HCT116 (cell line): ENCODE measurements at regions not wholly inside any gene's neighbourhood (a gene's known extent, or its start where the extent isn't known, plus 50 kb on each side); places are given as distances from the start of the nearest gene placed in this dataset.

Experiments used
- ATAC-seq: fragments of 200-7000 bp; cut with Tn5 transposase; 2 replicates; pipeline ENCODE4 v1.9.1; 2020; ENCODE audit warnings: mild to moderate bottlenecking, moderate library complexity
- BruUV-seq: library from RNA; stranded (reverse); fragments of 400-500 nt; replicated peaks from 2 replicates; lab custom pipeline; 2021; lab: Mats Ljungman, UMichigan
- CTCF ChIA-PET: fragments of 300-600 bp; sonication (Branson Sonifier 250); formaldehyde crosslinking; loops from one replicate; lab custom pipeline; 2021; ENCODE audit warnings: antibody characterized with exemption; lab: Charles Lee
- POLR2A ChIA-PET: fragments of 300-600, 350-600 bp; sonication (Branson Sonifier 250); formaldehyde crosslinking; loops from one replicate; lab custom pipeline; 2021; ENCODE audit warnings: antibody characterized with exemption; lab: Charles Lee
- RAD21 ChIA-PET, 2 experiments: fragments of 300-600 bp; sonication (Branson Sonifier 250); formaldehyde crosslinking; loops; one replicate each; lab custom pipeline; 2023; ENCODE audit warnings: low total read pairs in 2 of 2; ENCODE audit not compliant: uncharacterized antibody in 2 of 2, unreplicated experiment in 2 of 2, low non-redundant PET in 1 of 2; lab: Charles Lee
- DNase-seq: peaks from one replicate; pipeline ENCODE4 v3.0.0-alpha.2; 2010; ENCODE audit warnings: low read depth, low spot score
- H2AFZ ChIP-seq: fragments of 200-600 bp; shearing (Covaris generic), sonication (generic); 2 replicates; pipeline ENCODE4 v1.6.1; 2017; ENCODE audit warnings: low read depth, mixed run types, mixed read lengths, antibody characterized with exemption, low read length; ENCODE audit not compliant: poor library complexity, severe bottlenecking
- H3K27ac ChIP-seq: 2 replicates; pipeline ENCODE4 v1.5.1; 2012; ENCODE audit warnings: low read depth, low read length
- H3K27me3 ChIP-seq: fragments of 200-600 bp; sonication (generic); 2 replicates; pipeline ENCODE4 v1.6.1; 2016; ENCODE audit warnings: mixed run types, low read length, mixed read lengths; ENCODE audit not compliant: insufficient read depth
- H3K36me3 ChIP-seq, 2 experiments: fragments of 200-500 bp in 1 of 2; fragments of 200-600 bp in 1 of 2; sonication (Bioruptor generic) in 1 of 2; sonication (generic) in 1 of 2; 2 replicates each; pipeline versions ENCODE4 v1.5.1 to v1.6.1; 2014 to 2016; ENCODE audit warnings: low read length in 2 of 2, inconsistent platforms in 1 of 2, mixed read lengths in 1 of 2, mixed run types in 1 of 2; ENCODE audit not compliant: insufficient read depth in 2 of 2, control insufficient read depth in 1 of 2
- H3K4me1 ChIP-seq, 2 experiments: fragments of 200-600 bp in 1 of 2; sonication (generic) in 1 of 2; 2 replicates each; pipeline versions ENCODE4 v1.5.1 to v1.6.1; 2012 to 2017; ENCODE audit warnings: low read length in 2 of 2, inconsistent platforms in 1 of 2, mild to moderate bottlenecking in 1 of 2, mixed read lengths in 1 of 2, mixed run types in 1 of 2, moderate library complexity in 1 of 2; ENCODE audit not compliant: insufficient read depth in 2 of 2, control insufficient read depth in 1 of 2
- H3K4me2 ChIP-seq: fragments of 200-600 bp; sonication (generic); 2 replicates; pipeline ENCODE4 v1.6.1; 2017; ENCODE audit warnings: mixed run types, low read length, mixed read lengths
- H3K4me3 ChIP-seq, 2 experiments: fragments of 200-600 bp in 1 of 2; sonication (generic) in 1 of 2; replicated peaks in 1 of 2; 2 replicates each; pipeline ENCODE4 v1.5.1; 2011 to 2016; ENCODE audit warnings: low read length in 2 of 2, control low read depth in 1 of 2, low read depth in 1 of 2, mild to moderate bottlenecking in 1 of 2, mixed read lengths in 1 of 2, mixed run types in 1 of 2
- H3K79me2 ChIP-seq: fragments of 200-600 bp; sonication (generic); 2 replicates; pipeline ENCODE4 v1.6.1; 2017; ENCODE audit warnings: mild to moderate bottlenecking, mixed run types, low read length, moderate library complexity, mixed read lengths; ENCODE audit not compliant: insufficient read depth
- H3K9ac ChIP-seq: fragments of 200-600 bp; sonication (generic); 2 replicates; pipeline ENCODE4 v1.6.1; 2016; ENCODE audit warnings: low read length, mixed read lengths
- H3K9me2 ChIP-seq: fragments of 200-600 bp; sonication (generic), shearing (Covaris generic); 2 replicates; pipeline ENCODE4 v1.6.1; 2017; ENCODE audit warnings: mixed run types, mild to moderate bottlenecking, moderate library complexity; ENCODE audit not compliant: insufficient read depth
- H3K9me3 ChIP-seq, 2 experiments: fragments of 200-500 bp in 1 of 2; fragments of 200-600 bp in 1 of 2; sonication (Bioruptor generic) in 1 of 2; sonication (generic) in 1 of 2; 2 replicates each; pipeline ENCODE4 v1.6.1; 2014 to 2017; ENCODE audit warnings: low read length in 2 of 2, mixed read lengths in 2 of 2, inconsistent platforms in 1 of 2, low read depth in 1 of 2, mild to moderate bottlenecking in 1 of 2, mixed run types in 1 of 2, moderate library complexity in 1 of 2; ENCODE audit not compliant: control insufficient read depth in 1 of 2, insufficient read depth in 1 of 2
- H4K20me1 ChIP-seq: fragments of 200-600 bp; sonication (generic), shearing (Covaris generic); 2 replicates; pipeline ENCODE4 v1.6.1; 2017; ENCODE audit warnings: mixed run types, mild to moderate bottlenecking, moderate library complexity; ENCODE audit not compliant: insufficient read depth
- CBX3 ChIP-seq: IDR thresholded peaks from 2 replicates; pipeline ENCODE4 v1.6.1; 2012; ENCODE audit warnings: low read depth
- CEBPB ChIP-seq: IDR thresholded peaks from 2 replicates; pipeline ENCODE4 v1.6.1; 2012; ENCODE audit warnings: low read depth
- EGR1 ChIP-seq: IDR thresholded peaks from 2 replicates; pipeline ENCODE4 v1.6.1; 2012; ENCODE audit warnings: low read depth
- ELF1 ChIP-seq: IDR thresholded peaks from 2 replicates; pipeline ENCODE4 v1.6.1; 2012; ENCODE audit warnings: low read depth, borderline replicate concordance
- EZH2phosphoT487 ChIP-seq: fragments of 200-600 bp; IDR thresholded peaks from 2 replicates; pipeline ENCODE4 v1.6.1; 2018; ENCODE audit warnings: antibody characterized with exemption, borderline replicate concordance
- FOSL1 ChIP-seq: IDR thresholded peaks from 2 replicates; pipeline ENCODE4 v1.6.1; 2012; ENCODE audit warnings: low read depth
- JUND ChIP-seq: IDR thresholded peaks from 2 replicates; pipeline ENCODE4 v1.6.1; 2012
- POLR2A ChIP-seq: IDR thresholded peaks from 2 replicates; pipeline ENCODE4 v1.7.0; 2011; ENCODE audit warnings: borderline replicate concordance; ENCODE audit not compliant: insufficient read depth, insufficient read length; ENCODE audit errors: extremely low read depth
- POLR2AphosphoS5 ChIP-seq: IDR thresholded peaks from 2 replicates; pipeline ENCODE4 v1.6.1; 2011; ENCODE audit warnings: mild to moderate bottlenecking, low read depth, low read length, moderate library complexity
- SP1 ChIP-seq: IDR thresholded peaks from 2 replicates; pipeline ENCODE4 v1.6.1; 2012; ENCODE audit warnings: low read depth
- SRF ChIP-seq: IDR thresholded peaks from 2 replicates; pipeline ENCODE4 v1.6.1; 2012; ENCODE audit warnings: low read depth
- TCF7L2 ChIP-seq: IDR thresholded peaks from 2 replicates; pipeline ENCODE4 v1.7.0; 2011; ENCODE audit warnings: borderline replicate concordance, inconsistent platforms; ENCODE audit not compliant: insufficient read depth, insufficient read length; ENCODE audit errors: extremely low read depth
- ZFX ChIP-seq: fragments of 450-650 bp; IDR thresholded peaks from 2 replicates; pipeline ENCODE4 v1.6.1; 2017
- intact Hi-C: fragments of 100-400 bp; cut with micrococcal nuclease; formaldehyde crosslinking; loops from 2 replicates; pipeline ENCODE4 v1.10.0; 2022
- TF ChIP-seq, protein P1 (sequence below): IDR thresholded peaks from 2 replicates; pipeline ENCODE4 v1.6.1; 2012; ENCODE audit warnings: low read depth
- TF ChIP-seq, protein P2 (sequence below): IDR thresholded peaks from 2 replicates; pipeline ENCODE4 v1.6.1; 2012
- TF ChIP-seq, protein P3 (sequence below): IDR thresholded peaks from 2 replicates; pipeline ENCODE4 v1.6.1; 2011; ENCODE audit warnings: mild to moderate bottlenecking, low read length, moderate library complexity; ENCODE audit not compliant: insufficient replicate concordance; ENCODE audit errors: extremely low read depth
- TF ChIP-seq, protein P4 (sequence below), 3 experiments: fragments of 200-600 bp in 1 of 3; sonication (generic) in 1 of 3; IDR thresholded peaks in 2 of 3; conservative IDR thresholded peaks in 1 of 3; 2 replicates each; pipeline ENCODE4 v1.5.1; 2012 to 2017; ENCODE audit warnings: low read depth in 2 of 3, low read length in 2 of 3, antibody characterized with exemption in 1 of 3, borderline replicate concordance in 1 of 3, control low read depth in 1 of 3, mild to moderate bottlenecking in 1 of 3, mixed read lengths in 1 of 3, mixed run types in 1 of 3, moderate library complexity in 1 of 3; ENCODE audit not compliant: insufficient read depth in 1 of 3

DNA sequence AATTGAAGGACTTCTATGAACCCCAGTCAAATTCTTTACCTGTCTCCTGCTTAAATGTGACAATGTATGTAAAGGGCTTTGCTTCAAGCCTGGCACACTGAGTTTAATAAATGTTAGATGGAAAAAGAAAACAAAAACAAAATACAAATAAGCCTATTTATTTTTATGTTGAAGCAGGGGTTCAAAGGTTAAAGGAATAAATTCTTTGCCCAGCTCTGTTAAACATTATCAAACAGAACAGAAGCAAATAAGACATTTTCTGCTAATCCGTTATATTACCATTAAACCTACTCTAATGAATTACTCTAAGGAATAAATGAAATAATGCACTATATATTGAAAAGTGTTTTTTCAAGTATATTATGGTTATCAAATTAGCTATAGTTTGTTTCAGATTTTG, 182.5 kb upstream of the CEP162 start:
- peaks cover 33% of the 10 kb centered on the region for H3K27me3 ChIP-seq
- ATAC-seq (no peak), DNase-seq (no peak)
- no peaks in the 10 kb centered on the region for H3K4me1 ChIP-seq
- no peak overlapping the region for H3K27ac ChIP-seq
- no peaks in the 10 kb centered on the region for H4K20me1 ChIP-seq
- POLR2A ChIA-PET: no interaction called here
- H3K4me3 ChIP-seq: no peak overlapping the region
- no peak overlapping the region for H3K9ac ChIP-seq
- intact Hi-C loops: loop anchor here (10.0 kb wide), 1 partner anchor 525 kb away; no protein-coding TSS in a partner anchor
- no peak overlapping the region for H2AFZ ChIP-seq
- no TSS peak for BruUV-seq
- CTCF ChIA-PET: interaction anchor here (1.6 kb wide), 1 partner anchor 12 kb away, joined by 5 read pairs; no protein-coding TSS in a partner anchor
- H3K4me2 ChIP-seq: no peak overlapping the region
- RAD21 ChIA-PET: no interaction called here
- no peaks in the 10 kb centered on the region for H3K9me2 ChIP-seq
- H3K79me2 ChIP-seq: no peaks in the 10 kb centered on the region
- H3K36me3 ChIP-seq: no peaks in the 10 kb centered on the region
- TF ChIP-seq ELF1 (no peak), CBX3 (no peak), POLR2AphosphoS5 (no peak), FOSL1 (no peak), EGR1 (no peak), CEBPB (no peak), SP1 (no peak), EZH2phosphoT487 (no peak), TCF7L2 (no peak), ZFX (no peak), JUND (no peak), SRF (no peak), POLR2A (no peak)
- TF ChIP-seq, protein P1, sequence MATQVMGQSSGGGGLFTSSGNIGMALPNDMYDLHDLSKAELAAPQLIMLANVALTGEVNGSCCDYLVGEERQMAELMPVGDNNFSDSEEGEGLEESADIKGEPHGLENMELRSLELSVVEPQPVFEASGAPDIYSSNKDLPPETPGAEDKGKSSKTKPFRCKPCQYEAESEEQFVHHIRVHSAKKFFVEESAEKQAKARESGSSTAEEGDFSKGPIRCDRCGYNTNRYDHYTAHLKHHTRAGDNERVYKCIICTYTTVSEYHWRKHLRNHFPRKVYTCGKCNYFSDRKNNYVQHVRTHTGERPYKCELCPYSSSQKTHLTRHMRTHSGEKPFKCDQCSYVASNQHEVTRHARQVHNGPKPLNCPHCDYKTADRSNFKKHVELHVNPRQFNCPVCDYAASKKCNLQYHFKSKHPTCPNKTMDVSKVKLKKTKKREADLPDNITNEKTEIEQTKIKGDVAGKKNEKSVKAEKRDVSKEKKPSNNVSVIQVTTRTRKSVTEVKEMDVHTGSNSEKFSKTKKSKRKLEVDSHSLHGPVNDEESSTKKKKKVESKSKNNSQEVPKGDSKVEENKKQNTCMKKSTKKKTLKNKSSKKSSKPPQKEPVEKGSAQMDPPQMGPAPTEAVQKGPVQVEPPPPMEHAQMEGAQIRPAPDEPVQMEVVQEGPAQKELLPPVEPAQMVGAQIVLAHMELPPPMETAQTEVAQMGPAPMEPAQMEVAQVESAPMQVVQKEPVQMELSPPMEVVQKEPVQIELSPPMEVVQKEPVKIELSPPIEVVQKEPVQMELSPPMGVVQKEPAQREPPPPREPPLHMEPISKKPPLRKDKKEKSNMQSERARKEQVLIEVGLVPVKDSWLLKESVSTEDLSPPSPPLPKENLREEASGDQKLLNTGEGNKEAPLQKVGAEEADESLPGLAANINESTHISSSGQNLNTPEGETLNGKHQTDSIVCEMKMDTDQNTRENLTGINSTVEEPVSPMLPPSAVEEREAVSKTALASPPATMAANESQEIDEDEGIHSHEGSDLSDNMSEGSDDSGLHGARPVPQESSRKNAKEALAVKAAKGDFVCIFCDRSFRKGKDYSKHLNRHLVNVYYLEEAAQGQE: no peak
- TF ChIP-seq, protein P2, sequence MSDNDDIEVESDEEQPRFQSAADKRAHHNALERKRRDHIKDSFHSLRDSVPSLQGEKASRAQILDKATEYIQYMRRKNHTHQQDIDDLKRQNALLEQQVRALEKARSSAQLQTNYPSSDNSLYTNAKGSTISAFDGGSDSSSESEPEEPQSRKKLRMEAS: no peak
- TF ChIP-seq, protein P3, sequence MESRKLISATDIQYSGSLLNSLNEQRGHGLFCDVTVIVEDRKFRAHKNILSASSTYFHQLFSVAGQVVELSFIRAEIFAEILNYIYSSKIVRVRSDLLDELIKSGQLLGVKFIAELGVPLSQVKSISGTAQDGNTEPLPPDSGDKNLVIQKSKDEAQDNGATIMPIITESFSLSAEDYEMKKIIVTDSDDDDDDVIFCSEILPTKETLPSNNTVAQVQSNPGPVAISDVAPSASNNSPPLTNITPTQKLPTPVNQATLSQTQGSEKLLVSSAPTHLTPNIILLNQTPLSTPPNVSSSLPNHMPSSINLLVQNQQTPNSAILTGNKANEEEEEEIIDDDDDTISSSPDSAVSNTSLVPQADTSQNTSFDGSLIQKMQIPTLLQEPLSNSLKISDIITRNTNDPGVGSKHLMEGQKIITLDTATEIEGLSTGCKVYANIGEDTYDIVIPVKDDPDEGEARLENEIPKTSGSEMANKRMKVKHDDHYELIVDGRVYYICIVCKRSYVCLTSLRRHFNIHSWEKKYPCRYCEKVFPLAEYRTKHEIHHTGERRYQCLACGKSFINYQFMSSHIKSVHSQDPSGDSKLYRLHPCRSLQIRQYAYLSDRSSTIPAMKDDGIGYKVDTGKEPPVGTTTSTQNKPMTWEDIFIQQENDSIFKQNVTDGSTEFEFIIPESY: no peak
- TF ChIP-seq, protein P4, sequence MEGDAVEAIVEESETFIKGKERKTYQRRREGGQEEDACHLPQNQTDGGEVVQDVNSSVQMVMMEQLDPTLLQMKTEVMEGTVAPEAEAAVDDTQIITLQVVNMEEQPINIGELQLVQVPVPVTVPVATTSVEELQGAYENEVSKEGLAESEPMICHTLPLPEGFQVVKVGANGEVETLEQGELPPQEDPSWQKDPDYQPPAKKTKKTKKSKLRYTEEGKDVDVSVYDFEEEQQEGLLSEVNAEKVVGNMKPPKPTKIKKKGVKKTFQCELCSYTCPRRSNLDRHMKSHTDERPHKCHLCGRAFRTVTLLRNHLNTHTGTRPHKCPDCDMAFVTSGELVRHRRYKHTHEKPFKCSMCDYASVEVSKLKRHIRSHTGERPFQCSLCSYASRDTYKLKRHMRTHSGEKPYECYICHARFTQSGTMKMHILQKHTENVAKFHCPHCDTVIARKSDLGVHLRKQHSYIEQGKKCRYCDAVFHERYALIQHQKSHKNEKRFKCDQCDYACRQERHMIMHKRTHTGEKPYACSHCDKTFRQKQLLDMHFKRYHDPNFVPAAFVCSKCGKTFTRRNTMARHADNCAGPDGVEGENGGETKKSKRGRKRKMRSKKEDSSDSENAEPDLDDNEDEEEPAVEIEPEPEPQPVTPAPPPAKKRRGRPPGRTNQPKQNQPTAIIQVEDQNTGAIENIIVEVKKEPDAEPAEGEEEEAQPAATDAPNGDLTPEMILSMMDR (IDR thresholded peaks at IDR 0.05 in 2 of 3, conservative IDR thresholded peaks at IDR 0.05 in 1 of 3; ENCODE audit: borderline replicate concordance in 1 of 3, insufficient read depth in 1 of 3, low read depth in 2 of 3, low read length in 2 of 3): no peak
- H3K9me3 ChIP-seq: no peaks in the 10 kb centered on the region
